HCT116 (cell line): ENCODE measurements at regions not wholly inside any gene's neighbourhood (a gene's known extent, or its start where the extent isn't known, plus 50 kb on each side); places are given as distances from the start of the nearest gene placed in this dataset.

Experiments used
- ATAC-seq: fragments of 200-7000 bp; cut with Tn5 transposase; 2 replicates; pipeline ENCODE4 v1.9.1; 2020; ENCODE audit warnings: mild to moderate bottlenecking, moderate library complexity
- BruUV-seq: library from RNA; stranded (reverse); fragments of 400-500 nt; replicated peaks from 2 replicates; lab custom pipeline; 2021; lab: Mats Ljungman, UMichigan
- CTCF ChIA-PET: fragments of 300-600 bp; sonication (Branson Sonifier 250); formaldehyde crosslinking; loops from one replicate; lab custom pipeline; 2021; ENCODE audit warnings: antibody characterized with exemption; lab: Charles Lee
- POLR2A ChIA-PET: fragments of 300-600, 350-600 bp; sonication (Branson Sonifier 250); formaldehyde crosslinking; loops from one replicate; lab custom pipeline; 2021; ENCODE audit warnings: antibody characterized with exemption; lab: Charles Lee
- RAD21 ChIA-PET, 2 experiments: fragments of 300-600 bp; sonication (Branson Sonifier 250); formaldehyde crosslinking; loops; one replicate each; lab custom pipeline; 2023; ENCODE audit warnings: low total read pairs in 2 of 2; ENCODE audit not compliant: uncharacterized antibody in 2 of 2, unreplicated experiment in 2 of 2, low non-redundant PET in 1 of 2; lab: Charles Lee
- DNase-seq: peaks from one replicate; pipeline ENCODE4 v3.0.0-alpha.2; 2010; ENCODE audit warnings: low read depth, low spot score
- H2AFZ ChIP-seq: fragments of 200-600 bp; shearing (Covaris generic), sonication (generic); 2 replicates; pipeline ENCODE4 v1.6.1; 2017; ENCODE audit warnings: low read depth, mixed run types, mixed read lengths, antibody characterized with exemption, low read length; ENCODE audit not compliant: poor library complexity, severe bottlenecking
- H3K27ac ChIP-seq: 2 replicates; pipeline ENCODE4 v1.5.1; 2012; ENCODE audit warnings: low read depth, low read length
- H3K27me3 ChIP-seq: fragments of 200-600 bp; sonication (generic); 2 replicates; pipeline ENCODE4 v1.6.1; 2016; ENCODE audit warnings: mixed run types, low read length, mixed read lengths; ENCODE audit not compliant: insufficient read depth
- H3K36me3 ChIP-seq, 2 experiments: fragments of 200-500 bp in 1 of 2; fragments of 200-600 bp in 1 of 2; sonication (Bioruptor generic) in 1 of 2; sonication (generic) in 1 of 2; 2 replicates each; pipeline versions ENCODE4 v1.5.1 to v1.6.1; 2014 to 2016; ENCODE audit warnings: low read length in 2 of 2, inconsistent platforms in 1 of 2, mixed read lengths in 1 of 2, mixed run types in 1 of 2; ENCODE audit not compliant: insufficient read depth in 2 of 2, control insufficient read depth in 1 of 2
- H3K4me1 ChIP-seq, 2 experiments: fragments of 200-600 bp in 1 of 2; sonication (generic) in 1 of 2; 2 replicates each; pipeline versions ENCODE4 v1.5.1 to v1.6.1; 2012 to 2017; ENCODE audit warnings: low read length in 2 of 2, inconsistent platforms in 1 of 2, mild to moderate bottlenecking in 1 of 2, mixed read lengths in 1 of 2, mixed run types in 1 of 2, moderate library complexity in 1 of 2; ENCODE audit not compliant: insufficient read depth in 2 of 2, control insufficient read depth in 1 of 2
- H3K4me2 ChIP-seq: fragments of 200-600 bp; sonication (generic); 2 replicates; pipeline ENCODE4 v1.6.1; 2017; ENCODE audit warnings: mixed run types, low read length, mixed read lengths
- H3K4me3 ChIP-seq, 2 experiments: fragments of 200-600 bp in 1 of 2; sonication (generic) in 1 of 2; replicated peaks in 1 of 2; 2 replicates each; pipeline ENCODE4 v1.5.1; 2011 to 2016; ENCODE audit warnings: low read length in 2 of 2, control low read depth in 1 of 2, low read depth in 1 of 2, mild to moderate bottlenecking in 1 of 2, mixed read lengths in 1 of 2, mixed run types in 1 of 2
- H3K79me2 ChIP-seq: fragments of 200-600 bp; sonication (generic); 2 replicates; pipeline ENCODE4 v1.6.1; 2017; ENCODE audit warnings: mild to moderate bottlenecking, mixed run types, low read length, moderate library complexity, mixed read lengths; ENCODE audit not compliant: insufficient read depth
- H3K9ac ChIP-seq: fragments of 200-600 bp; sonication (generic); 2 replicates; pipeline ENCODE4 v1.6.1; 2016; ENCODE audit warnings: low read length, mixed read lengths
- H3K9me2 ChIP-seq: fragments of 200-600 bp; sonication (generic), shearing (Covaris generic); 2 replicates; pipeline ENCODE4 v1.6.1; 2017; ENCODE audit warnings: mixed run types, mild to moderate bottlenecking, moderate library complexity; ENCODE audit not compliant: insufficient read depth
- H3K9me3 ChIP-seq, 2 experiments: fragments of 200-500 bp in 1 of 2; fragments of 200-600 bp in 1 of 2; sonication (Bioruptor generic) in 1 of 2; sonication (generic) in 1 of 2; 2 replicates each; pipeline ENCODE4 v1.6.1; 2014 to 2017; ENCODE audit warnings: low read length in 2 of 2, mixed read lengths in 2 of 2, inconsistent platforms in 1 of 2, low read depth in 1 of 2, mild to moderate bottlenecking in 1 of 2, mixed run types in 1 of 2, moderate library complexity in 1 of 2; ENCODE audit not compliant: control insufficient read depth in 1 of 2, insufficient read depth in 1 of 2
- H4K20me1 ChIP-seq: fragments of 200-600 bp; sonication (generic), shearing (Covaris generic); 2 replicates; pipeline ENCODE4 v1.6.1; 2017; ENCODE audit warnings: mixed run types, mild to moderate bottlenecking, moderate library complexity; ENCODE audit not compliant: insufficient read depth
- CBX3 ChIP-seq: IDR thresholded peaks from 2 replicates; pipeline ENCODE4 v1.6.1; 2012; ENCODE audit warnings: low read depth
- CEBPB ChIP-seq: IDR thresholded peaks from 2 replicates; pipeline ENCODE4 v1.6.1; 2012; ENCODE audit warnings: low read depth
- EGR1 ChIP-seq: IDR thresholded peaks from 2 replicates; pipeline ENCODE4 v1.6.1; 2012; ENCODE audit warnings: low read depth
- ELF1 ChIP-seq: IDR thresholded peaks from 2 replicates; pipeline ENCODE4 v1.6.1; 2012; ENCODE audit warnings: low read depth, borderline replicate concordance
- EZH2phosphoT487 ChIP-seq: fragments of 200-600 bp; IDR thresholded peaks from 2 replicates; pipeline ENCODE4 v1.6.1; 2018; ENCODE audit warnings: antibody characterized with exemption, borderline replicate concordance
- FOSL1 ChIP-seq: IDR thresholded peaks from 2 replicates; pipeline ENCODE4 v1.6.1; 2012; ENCODE audit warnings: low read depth
- JUND ChIP-seq: IDR thresholded peaks from 2 replicates; pipeline ENCODE4 v1.6.1; 2012
- POLR2AphosphoS5 ChIP-seq: IDR thresholded peaks from 2 replicates; pipeline ENCODE4 v1.6.1; 2011; ENCODE audit warnings: mild to moderate bottlenecking, low read depth, low read length, moderate library complexity
- RAD21 ChIP-seq: IDR thresholded peaks from 2 replicates; pipeline ENCODE4 v1.6.1; 2012; ENCODE audit warnings: low read depth, mild to moderate bottlenecking
- REST ChIP-seq: IDR thresholded peaks from 2 replicates; pipeline ENCODE4 v1.6.1; 2012; ENCODE audit warnings: low read depth
- SIN3A ChIP-seq: IDR thresholded peaks from 2 replicates; pipeline ENCODE4 v1.6.1; 2012; ENCODE audit warnings: low read depth
- SP1 ChIP-seq: IDR thresholded peaks from 2 replicates; pipeline ENCODE4 v1.6.1; 2012; ENCODE audit warnings: low read depth
- SRF ChIP-seq: IDR thresholded peaks from 2 replicates; pipeline ENCODE4 v1.6.1; 2012; ENCODE audit warnings: low read depth
- YY1 ChIP-seq: IDR thresholded peaks from 2 replicates; pipeline ENCODE4 v1.6.1; 2011; ENCODE audit warnings: low read length, low read depth, moderate library complexity, mild to moderate bottlenecking; ENCODE audit not compliant: insufficient replicate concordance; ENCODE audit errors: extremely low read depth
- ZFX ChIP-seq: fragments of 450-650 bp; IDR thresholded peaks from 2 replicates; pipeline ENCODE4 v1.6.1; 2017
- ZNF274 ChIP-seq: fragments of 200-500 bp; sonication (Bioruptor generic); IDR thresholded peaks from 2 replicates; pipeline ENCODE4 v1.6.1; 2014; ENCODE audit warnings: mild to moderate bottlenecking, low read depth, low read length, inconsistent platforms
- intact Hi-C: fragments of 100-400 bp; cut with micrococcal nuclease; formaldehyde crosslinking; loops from 2 replicates; pipeline ENCODE4 v1.10.0; 2022
- TF ChIP-seq, protein P1 (sequence below): IDR thresholded peaks from 2 replicates; pipeline ENCODE4 v1.6.1; 2012
- TF ChIP-seq, protein P2 (sequence below), 3 experiments: fragments of 200-600 bp in 1 of 3; sonication (generic) in 1 of 3; IDR thresholded peaks in 2 of 3; conservative IDR thresholded peaks in 1 of 3; 2 replicates each; pipeline ENCODE4 v1.5.1; 2012 to 2017; ENCODE audit warnings: low read depth in 2 of 3, low read length in 2 of 3, antibody characterized with exemption in 1 of 3, borderline replicate concordance in 1 of 3, control low read depth in 1 of 3, mild to moderate bottlenecking in 1 of 3, mixed read lengths in 1 of 3, mixed run types in 1 of 3, moderate library complexity in 1 of 3; ENCODE audit not compliant: insufficient read depth in 1 of 3

DNA sequence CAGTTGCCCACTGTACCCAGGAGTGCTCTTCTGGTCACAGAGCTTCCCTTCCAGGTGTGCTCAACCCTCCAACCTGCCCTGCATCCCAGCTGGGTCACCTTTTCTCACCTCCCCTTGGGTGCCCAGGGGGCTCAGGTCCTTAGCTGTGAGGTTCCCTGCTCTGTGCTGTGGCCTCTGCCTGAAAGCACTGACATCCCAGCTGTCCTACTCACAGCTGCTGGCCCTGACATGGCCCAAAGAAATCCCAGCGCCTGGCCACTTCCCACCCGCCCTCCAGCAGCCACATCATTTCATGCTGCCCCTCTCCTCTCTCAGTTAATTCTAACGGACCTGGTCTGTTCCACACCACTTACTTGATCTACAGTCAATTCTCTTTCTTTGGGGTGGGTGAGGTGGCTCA, 79.9 kb downstream of the ISG20 start (continued):
- TF ChIP-seq REST (no peak), CBX3 (no peak), ZNF274 (no peak), RAD21 (no peak), SP1 (no peak), CEBPB (no peak)
- TF ChIP-seq, protein P1, sequence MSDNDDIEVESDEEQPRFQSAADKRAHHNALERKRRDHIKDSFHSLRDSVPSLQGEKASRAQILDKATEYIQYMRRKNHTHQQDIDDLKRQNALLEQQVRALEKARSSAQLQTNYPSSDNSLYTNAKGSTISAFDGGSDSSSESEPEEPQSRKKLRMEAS, result no peak
- TF ChIP-seq, all 23 proteins: peak for 0

DNA sequence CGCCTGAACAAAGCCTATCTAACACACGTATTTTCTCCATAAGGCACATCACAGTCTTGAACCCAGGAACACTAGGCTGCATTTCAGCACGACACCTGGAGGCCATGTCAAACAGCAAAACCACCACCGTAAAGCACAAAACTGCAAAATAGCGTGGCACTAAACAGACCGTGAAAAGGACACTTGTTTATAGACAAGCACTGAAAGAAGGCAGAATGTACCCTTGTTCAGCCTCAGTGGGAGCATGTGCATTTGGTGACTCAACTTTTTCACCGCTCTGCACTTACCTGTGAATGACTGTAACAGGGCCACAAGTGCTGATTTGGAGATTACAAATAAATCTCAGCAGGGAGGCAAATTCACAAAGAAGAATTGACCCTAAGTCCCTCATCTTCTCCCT, 80.8 kb downstream of the ISG20 start:
- H2AFZ ChIP-seq, result no peak overlapping the region
- TF ChIP-seq ZFX, result no peak
- no peak for TF ChIP-seq POLR2AphosphoS5
- no peak for TF ChIP-seq EZH2phosphoT487
- TF ChIP-seq SIN3A, result no peak
- TF ChIP-seq ELF1, result no peak
- no peak for TF ChIP-seq REST
- TF ChIP-seq, protein P2, sequence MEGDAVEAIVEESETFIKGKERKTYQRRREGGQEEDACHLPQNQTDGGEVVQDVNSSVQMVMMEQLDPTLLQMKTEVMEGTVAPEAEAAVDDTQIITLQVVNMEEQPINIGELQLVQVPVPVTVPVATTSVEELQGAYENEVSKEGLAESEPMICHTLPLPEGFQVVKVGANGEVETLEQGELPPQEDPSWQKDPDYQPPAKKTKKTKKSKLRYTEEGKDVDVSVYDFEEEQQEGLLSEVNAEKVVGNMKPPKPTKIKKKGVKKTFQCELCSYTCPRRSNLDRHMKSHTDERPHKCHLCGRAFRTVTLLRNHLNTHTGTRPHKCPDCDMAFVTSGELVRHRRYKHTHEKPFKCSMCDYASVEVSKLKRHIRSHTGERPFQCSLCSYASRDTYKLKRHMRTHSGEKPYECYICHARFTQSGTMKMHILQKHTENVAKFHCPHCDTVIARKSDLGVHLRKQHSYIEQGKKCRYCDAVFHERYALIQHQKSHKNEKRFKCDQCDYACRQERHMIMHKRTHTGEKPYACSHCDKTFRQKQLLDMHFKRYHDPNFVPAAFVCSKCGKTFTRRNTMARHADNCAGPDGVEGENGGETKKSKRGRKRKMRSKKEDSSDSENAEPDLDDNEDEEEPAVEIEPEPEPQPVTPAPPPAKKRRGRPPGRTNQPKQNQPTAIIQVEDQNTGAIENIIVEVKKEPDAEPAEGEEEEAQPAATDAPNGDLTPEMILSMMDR (IDR thresholded peaks at IDR 0.05 in 2 of 3, conservative IDR thresholded peaks at IDR 0.05 in 1 of 3; ENCODE audit: borderline replicate concordance in 1 of 3, insufficient read depth in 1 of 3, low read depth in 2 of 3, low read length in 2 of 3), result no peak
- TF ChIP-seq YY1, result no peak
- no peak for TF ChIP-seq EGR1
- no peak for TF ChIP-seq RAD21
- TF ChIP-seq SRF, result no peak
- TF ChIP-seq SP1, result no peak
- TF ChIP-seq JUND, result no peak
- no peak for TF ChIP-seq FOSL1

More for the DNA sequence above, 80.8 kb downstream of the ISG20 start:
- ATAC-seq (no peak), DNase-seq (no peak)
- Histone ChIP-seq H3K4me2 (no peak overlapping the region), H3K79me2 (no peaks in the 10 kb centered on the region), H3K36me3 (no peaks in the 10 kb centered on the region), H3K9ac (no peak overlapping the region), H4K20me1 (no peaks in the 10 kb centered on the region), H3K27me3 (peaks cover 7% of the 10 kb centered on the region), H3K9me2 (no peaks in the 10 kb centered on the region), H3K4me3 (no peak overlapping the region), H3K9me3 (no peaks in the 10 kb centered on the region), H3K4me1 (no peaks in the 10 kb centered on the region), H3K27ac (no peak overlapping the region)
- POLR2A ChIA-PET, result no interaction called here
- intact Hi-C loops, result no loop called here
- RAD21 ChIA-PET, result no interaction called here
- CTCF ChIA-PET, result no interaction called here
- no TSS peak for BruUV-seq
